Fibroblast of lung (primary cell): ENCODE measurements at regions not wholly inside any gene's neighbourhood (a gene's known extent, or its start where the extent isn't known, plus 50 kb on each side); places are given as distances from the start of the nearest gene placed in this dataset.

Experiments
- EZH2 ChIP-seq: IDR thresholded peaks from 2 replicates; pipeline ENCODE4 v1.5.1; 2012; ENCODE audit warnings: low read length, control low read depth, mild to moderate bottlenecking; ENCODE audit errors: missing control alignments
- TF ChIP-seq, protein P1 (sequence below), 2 donors: IDR thresholded peaks in 1 of 2; conservative IDR thresholded peaks in 1 of 2; 1 replicate in 1 of 2; 2 replicates in 1 of 2; pipeline ENCODE4 v1.5.1; 2011 to 2012; ENCODE audit warnings: low read length in 2 of 2, control low read depth in 1 of 2, inconsistent platforms in 1 of 2, low read depth in 1 of 2, mild to moderate bottlenecking in 1 of 2

GRCh38 chr6:165744555-165745228 lies 81.7 kb upstream of the PDE10A start:
- TF ChIP-seq, protein P1, sequence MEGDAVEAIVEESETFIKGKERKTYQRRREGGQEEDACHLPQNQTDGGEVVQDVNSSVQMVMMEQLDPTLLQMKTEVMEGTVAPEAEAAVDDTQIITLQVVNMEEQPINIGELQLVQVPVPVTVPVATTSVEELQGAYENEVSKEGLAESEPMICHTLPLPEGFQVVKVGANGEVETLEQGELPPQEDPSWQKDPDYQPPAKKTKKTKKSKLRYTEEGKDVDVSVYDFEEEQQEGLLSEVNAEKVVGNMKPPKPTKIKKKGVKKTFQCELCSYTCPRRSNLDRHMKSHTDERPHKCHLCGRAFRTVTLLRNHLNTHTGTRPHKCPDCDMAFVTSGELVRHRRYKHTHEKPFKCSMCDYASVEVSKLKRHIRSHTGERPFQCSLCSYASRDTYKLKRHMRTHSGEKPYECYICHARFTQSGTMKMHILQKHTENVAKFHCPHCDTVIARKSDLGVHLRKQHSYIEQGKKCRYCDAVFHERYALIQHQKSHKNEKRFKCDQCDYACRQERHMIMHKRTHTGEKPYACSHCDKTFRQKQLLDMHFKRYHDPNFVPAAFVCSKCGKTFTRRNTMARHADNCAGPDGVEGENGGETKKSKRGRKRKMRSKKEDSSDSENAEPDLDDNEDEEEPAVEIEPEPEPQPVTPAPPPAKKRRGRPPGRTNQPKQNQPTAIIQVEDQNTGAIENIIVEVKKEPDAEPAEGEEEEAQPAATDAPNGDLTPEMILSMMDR (conservative IDR thresholded peaks at IDR 0.05 in 1 of 2, IDR thresholded peaks at IDR 0.05 in 1 of 2; ENCODE audit: low read depth in 1 of 2, low read length in 2 of 2) = no peak
- TF ChIP-seq EZH2 = no peak
